ENCODE measurements at regions not wholly inside any gene's neighbourhood (a gene's known extent, or its start where the extent isn't known, plus 50 kb on each side); places are given as distances from the start of the nearest gene placed in this dataset.

DNA sequence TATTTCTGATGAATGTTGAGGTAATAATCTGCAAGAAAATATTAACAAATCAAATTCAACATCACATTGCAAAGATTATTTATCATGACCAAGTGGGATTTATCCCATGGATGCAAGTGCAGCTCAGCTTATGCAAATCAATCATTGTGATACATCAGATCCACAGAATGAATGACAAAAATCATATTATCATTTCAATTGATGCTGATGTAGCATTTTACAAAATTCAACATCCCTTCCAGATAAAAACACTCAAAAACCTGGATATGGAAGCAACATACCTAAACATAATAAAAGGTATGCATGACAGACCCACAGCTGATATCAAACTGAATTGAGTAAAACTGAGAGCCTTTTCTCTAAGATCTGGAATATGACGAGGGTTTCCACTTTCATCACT, 1915.4 kb downstream of the ARAP2 start:
- TF ChIP-seq, protein P1, sequence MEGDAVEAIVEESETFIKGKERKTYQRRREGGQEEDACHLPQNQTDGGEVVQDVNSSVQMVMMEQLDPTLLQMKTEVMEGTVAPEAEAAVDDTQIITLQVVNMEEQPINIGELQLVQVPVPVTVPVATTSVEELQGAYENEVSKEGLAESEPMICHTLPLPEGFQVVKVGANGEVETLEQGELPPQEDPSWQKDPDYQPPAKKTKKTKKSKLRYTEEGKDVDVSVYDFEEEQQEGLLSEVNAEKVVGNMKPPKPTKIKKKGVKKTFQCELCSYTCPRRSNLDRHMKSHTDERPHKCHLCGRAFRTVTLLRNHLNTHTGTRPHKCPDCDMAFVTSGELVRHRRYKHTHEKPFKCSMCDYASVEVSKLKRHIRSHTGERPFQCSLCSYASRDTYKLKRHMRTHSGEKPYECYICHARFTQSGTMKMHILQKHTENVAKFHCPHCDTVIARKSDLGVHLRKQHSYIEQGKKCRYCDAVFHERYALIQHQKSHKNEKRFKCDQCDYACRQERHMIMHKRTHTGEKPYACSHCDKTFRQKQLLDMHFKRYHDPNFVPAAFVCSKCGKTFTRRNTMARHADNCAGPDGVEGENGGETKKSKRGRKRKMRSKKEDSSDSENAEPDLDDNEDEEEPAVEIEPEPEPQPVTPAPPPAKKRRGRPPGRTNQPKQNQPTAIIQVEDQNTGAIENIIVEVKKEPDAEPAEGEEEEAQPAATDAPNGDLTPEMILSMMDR (IDR thresholded peaks at IDR 0.05 in 4 of 5, conservative IDR thresholded peaks at IDR 0.05 in 1 of 5), result no peak
- no peak for TF ChIP-seq POLR2A (IDR thresholded peaks at IDR 0.05)
